H4 (cell line): ENCODE measurements at regions not wholly inside any gene's neighbourhood (a gene's known extent, or its start where the extent isn't known, plus 50 kb on each side); places are given as distances from the start of the nearest gene placed in this dataset.
"Not testable (repeated sequence)": the region's sequence is repeated elsewhere in the genome, so short reads cannot be mapped to it uniquely, and the experiment has no call there.

Source experiments
- DNase-seq: peaks from one replicate; pipeline ENCODE4 v3.0.0-alpha.2; 2015; ENCODE audit warnings: low spot score

DNA sequence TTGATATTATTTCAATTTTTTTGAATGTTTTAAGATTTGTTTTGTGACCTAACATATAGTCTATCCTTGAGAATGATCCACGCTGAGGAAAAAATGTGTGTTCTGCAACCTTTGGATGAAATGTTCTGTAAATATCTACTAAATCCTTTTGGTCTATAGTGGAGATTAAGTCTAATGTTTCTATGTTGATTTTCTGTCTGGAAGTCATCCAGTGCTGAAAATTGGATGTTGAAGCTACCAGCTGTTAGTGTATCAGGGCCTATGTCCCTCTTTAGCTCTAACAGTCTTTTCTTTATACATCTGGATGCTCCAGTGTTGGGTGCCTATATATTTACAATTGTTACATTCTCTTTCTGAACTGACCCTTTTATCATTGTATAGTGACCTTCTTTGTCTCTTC, 422.3 kb downstream of the TMEM232 start:
- no peak for DNase-seq

DNA sequence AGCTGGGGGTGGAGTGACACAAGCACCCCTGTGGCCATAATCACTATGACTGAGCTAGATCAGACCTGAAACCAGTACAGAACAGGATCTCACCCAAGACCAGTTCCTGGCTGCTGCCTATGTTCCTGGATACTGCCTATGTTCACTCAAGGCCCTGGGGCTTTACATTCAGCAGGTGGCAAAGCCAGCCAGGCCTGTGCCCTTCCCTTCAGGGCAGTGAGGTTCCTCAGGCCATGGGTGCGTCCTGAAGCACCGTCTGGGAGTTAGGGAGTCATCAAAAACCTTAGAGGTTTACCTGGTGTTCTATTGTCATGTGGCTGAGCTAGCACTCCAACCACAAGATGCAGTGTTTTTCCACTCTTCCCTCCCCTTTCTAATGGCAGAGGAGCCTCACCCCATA, 419.8 kb downstream of the TMEM232 start:
- DNase-seq = no peak

DNA sequence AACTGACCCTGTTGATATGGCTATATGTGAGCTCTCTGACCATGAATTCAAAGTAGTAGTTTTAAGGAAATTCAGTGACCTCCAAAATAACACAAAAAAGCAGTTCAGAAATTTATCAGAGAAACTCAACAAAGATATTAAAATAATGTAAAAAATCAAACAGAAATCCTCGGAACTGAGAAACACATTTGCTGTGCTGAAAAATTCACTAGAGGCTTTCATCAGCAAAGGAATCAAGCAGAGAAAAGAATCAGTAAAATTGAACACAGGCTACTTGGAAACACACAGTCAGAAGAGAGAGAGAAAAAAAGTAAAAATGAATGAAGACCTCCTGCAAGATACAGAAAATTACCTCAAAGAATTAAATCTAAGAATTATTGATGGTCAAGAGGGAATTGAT, 417.2 kb downstream of the TMEM232 start:
- no peak for DNase-seq

DNA sequence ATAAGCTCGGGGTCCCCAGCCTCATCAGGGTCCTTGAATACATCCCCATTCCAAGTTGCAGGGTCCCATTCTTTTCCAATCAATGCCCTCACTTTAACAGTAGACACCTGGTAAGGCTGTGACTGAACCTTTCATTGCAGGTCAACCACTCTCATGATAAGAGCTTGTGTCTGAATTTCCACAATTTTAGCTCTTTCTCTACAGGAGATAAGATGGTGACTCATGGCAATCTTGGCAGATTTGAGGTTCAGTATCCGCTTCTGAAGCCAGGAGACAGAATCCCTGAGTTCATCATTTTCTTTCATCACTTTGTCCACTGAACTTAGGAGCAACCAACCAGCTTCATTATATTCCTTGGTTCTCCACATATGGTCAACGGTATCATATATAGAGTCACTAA, 409.9 kb downstream of the TMEM232 start:
- not testable (repeated sequence) for DNase-seq

DNA sequence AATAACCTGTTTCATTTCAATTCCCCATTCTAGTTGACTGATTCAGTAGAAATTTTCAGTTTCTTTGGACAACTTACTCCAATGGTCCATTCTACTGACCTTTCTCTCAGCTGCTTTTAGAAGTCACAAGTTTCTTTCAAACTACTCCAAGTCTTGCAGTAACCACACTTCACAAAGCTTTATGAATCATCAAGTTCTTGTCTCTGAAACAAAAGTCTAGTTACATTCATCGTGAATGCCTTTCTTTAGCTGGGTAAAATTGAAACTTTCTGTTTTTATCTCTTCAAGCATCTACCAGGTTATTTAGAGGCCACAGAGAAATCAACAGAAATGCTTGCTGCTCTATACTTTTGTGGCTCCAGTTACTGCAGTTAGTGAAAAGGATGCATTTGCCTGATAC, 405.4 kb downstream of the TMEM232 start:
- no peak for DNase-seq

DNA sequence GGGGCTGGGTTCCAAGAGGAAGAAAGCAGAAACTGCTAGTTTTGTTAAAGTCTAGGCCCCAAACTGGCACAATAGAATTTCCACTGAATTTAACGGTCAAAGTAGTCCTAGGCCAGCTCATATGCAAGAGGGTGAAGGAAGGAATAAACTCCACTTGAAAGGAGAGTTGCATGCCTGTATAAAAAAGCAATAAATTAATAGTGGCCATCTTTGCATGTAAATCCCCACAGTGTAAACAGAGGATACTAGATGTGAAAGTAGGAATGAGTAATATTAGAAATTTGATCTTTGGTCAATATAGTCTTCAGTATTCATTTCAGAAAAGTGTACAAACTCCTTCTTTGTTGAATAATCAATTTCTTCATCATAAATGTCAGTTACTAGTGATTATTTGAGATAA, 403.1 kb downstream of the TMEM232 start:
- DNase-seq = no peak

DNA sequence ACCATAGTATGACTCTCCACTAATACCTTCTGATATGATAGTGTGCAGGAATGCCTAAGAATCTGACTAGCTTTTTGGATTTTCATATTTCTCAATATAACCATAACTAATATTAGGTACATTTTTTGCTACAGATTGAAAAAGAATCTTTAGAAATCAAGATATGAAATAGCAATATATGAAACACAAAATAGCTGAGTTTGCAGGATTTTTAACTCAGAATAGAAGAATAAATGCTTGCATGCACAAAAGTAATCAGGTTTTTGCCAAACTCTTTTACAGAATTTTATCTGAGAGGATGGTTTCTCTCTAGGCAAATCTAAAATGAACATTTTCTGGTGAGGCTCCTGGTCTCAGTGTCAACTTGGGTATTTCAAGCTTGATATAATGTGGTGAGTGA, 402.6 kb downstream of the TMEM232 start:
- no peak for DNase-seq

DNA sequence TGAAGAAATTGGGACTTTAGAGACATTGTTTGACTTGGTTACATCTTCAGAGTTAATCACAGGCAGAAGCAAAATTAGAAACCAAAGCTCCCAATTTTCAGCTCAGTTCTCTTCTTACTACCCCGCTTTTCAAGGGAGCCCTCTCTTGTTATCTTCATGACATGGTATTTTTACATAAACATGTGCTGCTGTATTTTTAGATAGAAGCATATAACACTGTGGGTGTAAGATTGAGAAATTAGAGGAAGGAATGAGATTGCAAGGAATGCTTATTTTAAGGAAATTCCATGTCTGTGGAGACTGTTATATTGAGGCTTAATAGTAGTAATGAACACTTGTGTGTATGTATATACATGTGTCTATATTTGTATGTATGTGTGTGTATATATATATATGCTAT, 401.6 kb downstream of the TMEM232 start:
- DNase-seq = no peak

DNA sequence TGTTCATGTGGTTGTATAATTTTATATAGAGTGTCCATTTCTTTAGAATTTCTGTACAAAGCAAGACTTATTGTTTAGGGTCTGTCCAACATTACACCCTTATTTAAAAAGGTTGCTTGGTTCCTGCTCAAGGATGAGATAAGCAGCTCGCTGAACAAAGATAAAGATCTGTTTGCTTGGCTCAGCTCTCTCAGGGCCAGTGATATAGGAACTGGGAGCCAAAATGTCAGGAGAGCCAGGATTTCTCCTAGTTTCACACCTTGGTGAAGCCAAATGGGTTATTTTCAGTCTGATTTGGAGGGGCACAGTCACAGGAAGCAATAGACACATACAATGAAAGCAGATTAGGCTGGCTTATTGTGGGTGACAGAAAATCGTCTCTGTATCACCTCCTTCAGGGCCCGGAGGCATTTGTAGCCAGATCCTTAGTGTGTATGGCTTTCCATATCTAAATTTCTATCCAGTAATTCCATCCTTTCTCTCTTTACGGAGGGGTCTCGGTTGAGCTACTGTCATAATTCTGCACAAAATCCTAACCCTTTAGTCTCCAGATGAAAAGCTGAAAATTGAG, 396.4 kb downstream of the TMEM232 start:
- no peak for DNase-seq

DNA sequence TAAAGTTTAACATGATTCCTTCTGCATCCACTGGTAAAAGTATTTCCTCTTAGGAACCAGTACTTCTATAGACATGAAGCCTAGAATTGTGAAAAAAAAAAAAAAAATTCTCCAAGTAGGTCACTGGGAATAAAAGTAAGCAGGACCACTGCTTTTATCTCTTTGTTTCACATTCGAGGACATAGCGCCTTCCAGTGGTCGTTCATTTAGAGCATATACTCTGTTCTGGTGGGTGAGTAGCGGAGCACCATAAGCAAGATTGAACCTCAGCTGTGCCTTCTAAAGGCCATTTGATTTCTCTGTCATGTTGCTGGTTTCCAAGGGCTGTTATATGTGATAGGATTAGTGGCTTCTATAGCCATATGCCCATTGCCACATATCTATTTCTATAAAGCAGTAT, 393.1 kb downstream of the TMEM232 start:
- DNase-seq = no peak

DNA sequence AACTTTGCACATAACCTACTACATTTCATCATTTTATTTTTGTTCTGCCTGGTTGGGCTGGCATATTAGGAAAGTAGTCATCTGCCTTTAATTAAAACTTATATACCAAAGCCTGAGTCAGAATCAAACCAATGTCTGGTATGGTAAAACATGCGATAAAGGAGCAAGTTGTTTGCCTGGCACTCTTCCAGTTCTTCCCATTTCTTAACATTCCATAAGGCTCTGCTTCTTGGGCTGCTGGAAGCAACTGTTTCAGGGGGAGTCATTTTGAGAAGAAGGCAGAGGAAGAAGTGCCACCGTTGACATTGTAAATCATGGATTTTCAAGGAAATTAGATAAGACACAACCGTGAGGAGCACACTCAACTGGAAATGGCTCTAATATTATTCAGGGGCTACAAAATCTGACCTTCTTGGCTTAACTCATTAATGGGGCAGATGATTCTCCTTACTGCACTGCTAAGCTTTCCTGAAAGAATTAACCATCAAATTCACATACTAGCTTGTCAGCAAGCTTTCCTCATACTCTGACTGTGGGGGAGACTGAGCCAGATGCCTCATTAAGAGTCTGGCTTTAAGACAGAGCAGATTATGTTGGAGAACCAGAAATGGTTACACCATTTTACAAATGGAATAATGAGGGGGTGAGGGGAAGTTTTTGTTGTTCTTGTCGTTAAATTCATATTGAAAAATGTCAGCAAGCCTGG, 391.0 kb downstream of the TMEM232 start:
- peak; percentile 51 for DNase-seq

DNA sequence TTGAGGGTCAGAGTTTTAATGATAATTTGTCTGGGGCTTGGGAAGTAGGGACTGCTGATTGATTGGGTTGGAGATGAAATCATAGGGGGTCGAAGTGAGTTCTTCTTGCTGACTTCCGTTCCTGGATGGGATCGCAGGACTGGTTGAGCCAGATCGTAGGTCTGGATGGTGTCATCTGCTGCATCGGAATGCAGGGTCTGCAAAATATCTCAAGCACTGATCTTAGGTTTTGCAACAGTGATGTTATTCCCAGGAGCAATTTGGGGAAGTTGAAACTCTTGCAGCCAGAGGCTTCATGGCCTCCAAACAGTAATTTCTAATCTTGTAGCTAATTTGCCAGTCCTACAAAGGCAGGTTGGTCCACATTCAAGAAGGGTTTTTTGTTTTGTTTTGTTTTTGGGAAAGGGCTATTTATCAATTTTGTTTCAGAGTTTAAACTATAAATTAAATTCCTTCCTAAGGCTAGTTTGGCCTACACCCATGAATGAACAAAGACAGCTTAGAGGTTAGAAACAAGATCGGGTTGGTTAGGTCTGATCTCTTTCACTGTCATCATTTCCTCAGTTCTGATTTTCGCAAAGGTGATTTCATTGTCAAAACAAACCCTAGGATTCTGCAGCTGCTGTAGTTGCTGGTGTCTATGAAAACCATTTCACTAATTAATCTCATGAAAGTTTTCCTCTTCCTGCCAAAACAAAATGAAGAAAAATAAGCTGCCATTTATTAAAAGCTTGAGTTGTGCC, 388.0 kb downstream of the TMEM232 start:
- DNase-seq = no peak

DNA sequence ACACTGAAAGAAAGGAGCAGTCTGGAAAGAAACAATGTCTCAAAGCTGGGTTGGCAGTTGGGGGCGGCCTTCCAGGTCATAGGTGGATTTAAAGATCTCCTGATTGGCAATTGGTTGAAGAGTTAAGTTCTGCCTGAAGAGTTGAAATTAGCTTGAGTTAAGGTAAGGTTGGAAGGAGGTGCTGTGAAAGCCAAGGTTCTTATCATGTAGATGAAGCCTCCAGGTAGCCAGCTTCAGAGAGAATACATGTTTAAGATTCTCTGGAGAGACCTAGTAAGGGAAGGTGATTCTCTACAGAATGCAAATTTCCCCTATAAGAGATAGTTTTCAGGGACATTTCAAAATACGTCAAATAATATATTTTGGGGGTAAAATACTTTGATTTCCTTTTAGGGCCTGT, 387.1 kb downstream of the TMEM232 start:
- no peak for DNase-seq

DNA sequence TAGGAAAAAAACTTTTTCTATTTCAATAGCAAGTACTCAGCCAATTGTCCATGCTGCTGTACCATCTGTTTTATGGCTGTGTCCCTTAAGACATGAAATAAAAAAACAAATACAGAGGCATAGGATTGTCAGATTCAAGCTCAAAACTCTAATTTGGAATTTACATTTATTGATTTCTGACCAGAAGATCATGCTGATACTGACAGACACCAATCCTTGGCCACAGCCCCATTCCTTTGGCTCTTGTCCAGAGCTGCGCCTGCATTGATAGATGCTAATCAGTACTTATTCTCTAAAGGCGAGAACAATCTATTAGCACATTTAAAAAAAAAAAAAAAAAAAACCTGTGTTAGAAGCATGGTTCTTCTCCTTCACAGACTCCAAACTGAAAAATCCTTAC, 384.6 kb downstream of the TMEM232 start:
- no peak for DNase-seq

DNA sequence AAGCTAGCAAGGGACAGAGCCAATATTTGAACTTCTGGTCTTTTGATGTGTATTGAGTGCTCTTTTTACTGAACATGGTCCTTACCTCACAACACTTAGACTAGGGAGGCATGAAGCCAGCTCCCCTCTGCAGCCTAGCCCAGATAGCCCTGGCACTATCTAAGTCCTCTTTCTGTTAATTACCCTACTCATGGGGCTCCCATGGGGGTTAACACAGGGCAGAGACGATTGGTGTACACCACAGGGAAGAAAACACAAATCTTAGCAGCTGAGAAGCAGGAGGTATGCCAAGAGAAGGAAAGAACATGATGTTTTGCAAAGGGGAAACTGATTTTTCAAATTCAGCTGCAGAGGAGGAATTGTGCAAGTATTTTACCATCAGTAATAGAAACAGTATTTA, 383.8 kb downstream of the TMEM232 start:
- no peak for DNase-seq

DNA sequence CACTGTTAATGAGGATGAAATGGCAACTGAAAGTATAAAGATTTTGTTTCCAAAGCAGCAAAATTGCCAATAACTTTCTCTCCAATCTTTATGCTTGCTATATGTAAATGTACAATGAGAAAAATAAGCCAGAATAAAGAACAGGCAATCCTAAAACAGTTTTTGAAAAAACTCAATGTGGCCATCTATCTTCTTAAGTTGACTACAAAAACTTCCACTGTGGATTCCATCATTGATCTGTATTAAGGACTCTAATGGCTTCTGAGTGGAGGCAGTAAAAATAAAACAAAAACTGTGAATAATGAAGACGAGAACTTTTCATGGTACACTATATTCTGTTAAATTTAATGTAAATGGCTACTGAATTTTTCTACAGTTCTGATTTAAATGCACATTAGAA, 382.9 kb downstream of the TMEM232 start:
- no peak for DNase-seq

DNA sequence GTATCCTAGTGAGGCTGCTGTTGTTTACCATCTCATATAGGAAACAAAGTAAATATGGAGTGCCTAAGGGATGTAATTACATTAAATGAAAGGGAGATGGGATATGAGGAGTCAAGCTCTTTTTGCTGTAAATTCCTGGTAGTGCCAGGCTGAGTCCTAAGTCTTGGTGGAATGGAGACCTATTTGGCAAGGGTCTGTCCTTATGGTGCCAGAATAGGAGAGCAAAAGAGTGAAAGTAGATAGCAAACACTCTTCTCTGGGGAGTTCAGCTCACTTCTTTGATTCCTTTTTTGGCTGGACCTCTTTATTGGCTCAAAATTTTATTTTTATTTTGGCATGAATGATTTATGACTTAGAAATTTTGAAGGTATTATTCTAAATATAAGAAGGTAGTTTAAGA, 380.8 kb downstream of the TMEM232 start:
- no peak for DNase-seq

DNA sequence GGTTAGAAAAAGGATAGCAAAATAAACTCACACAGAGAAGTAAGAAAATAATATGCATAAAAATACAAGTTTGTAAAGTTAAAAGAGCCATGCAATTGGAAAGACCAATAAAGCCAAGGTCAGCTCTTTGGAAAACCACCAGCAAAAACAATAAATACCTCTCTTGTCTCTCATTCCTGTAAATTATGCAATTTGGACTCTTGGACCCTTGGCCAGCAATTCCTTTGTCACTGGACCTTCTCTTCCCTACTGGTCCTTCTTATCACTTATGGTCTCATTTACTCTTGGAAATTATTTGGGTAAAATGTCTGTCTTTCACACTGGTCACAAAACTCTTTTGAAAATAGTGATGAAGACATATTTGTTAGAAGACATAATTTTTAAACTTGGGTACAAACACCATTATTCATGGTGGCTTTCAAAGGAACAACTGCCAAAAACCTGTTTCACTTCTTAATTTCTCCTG, 379.5 kb downstream of the TMEM232 start:
- no peak for DNase-seq

DNA sequence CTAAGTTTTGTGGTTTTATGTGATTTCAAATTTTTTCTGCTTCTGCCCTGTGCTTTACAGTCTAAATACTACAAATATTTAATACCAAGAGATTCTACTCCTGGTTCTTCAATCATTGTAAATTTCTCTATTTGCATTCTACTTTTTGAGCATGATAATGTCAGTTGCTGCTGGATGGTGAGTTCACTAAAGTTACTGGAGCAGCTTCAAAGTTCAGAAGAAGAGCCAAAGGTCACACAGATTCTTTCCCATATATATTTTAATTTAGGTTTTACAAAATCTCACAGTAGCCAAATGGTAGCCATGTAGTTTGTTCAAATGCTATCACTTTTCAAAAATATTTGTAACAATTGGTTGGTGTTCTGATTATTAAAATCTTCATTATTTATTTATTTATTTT, 378.7 kb downstream of the TMEM232 start:
- no peak for DNase-seq

DNA sequence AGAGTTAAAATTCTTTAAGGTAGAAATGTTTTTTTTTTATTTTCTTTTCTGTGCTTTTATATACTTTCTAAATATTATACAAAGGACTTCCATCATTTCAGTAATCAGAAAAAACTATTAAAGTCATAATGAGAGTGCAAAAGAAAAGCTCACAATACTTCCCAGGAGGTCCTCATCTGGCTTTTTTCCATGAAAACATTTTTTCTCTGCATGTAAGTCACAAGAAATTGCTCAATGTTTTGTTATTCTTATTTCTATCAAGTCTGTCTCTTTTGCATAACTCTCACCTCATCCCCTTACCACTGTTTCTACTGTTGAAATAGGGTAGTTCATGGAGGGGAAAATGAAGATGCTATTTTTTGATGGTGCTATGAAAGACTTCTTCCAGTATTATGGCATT, 375.0 kb downstream of the TMEM232 start:
- DNase-seq = no peak

DNA sequence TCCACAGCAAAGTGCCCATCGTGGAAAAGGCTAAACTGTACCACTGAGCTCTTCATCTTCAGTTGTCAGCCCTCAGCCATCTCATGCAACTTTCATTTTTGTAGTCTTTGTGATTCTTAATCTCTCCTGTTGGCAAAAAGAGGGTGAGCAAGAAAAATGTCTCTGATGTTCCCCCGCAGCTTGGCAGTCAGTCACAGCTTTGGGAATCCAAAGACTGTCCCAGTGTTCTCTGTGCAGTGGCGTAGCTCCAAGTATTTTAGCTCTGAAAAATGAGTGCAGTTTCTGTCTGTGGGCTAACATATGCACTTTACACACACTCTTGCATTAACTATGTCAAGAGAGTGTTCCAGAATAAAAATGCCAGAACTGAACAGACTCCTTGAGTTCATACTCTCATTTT, 372.2 kb downstream of the TMEM232 start:
- no peak for DNase-seq

DNA sequence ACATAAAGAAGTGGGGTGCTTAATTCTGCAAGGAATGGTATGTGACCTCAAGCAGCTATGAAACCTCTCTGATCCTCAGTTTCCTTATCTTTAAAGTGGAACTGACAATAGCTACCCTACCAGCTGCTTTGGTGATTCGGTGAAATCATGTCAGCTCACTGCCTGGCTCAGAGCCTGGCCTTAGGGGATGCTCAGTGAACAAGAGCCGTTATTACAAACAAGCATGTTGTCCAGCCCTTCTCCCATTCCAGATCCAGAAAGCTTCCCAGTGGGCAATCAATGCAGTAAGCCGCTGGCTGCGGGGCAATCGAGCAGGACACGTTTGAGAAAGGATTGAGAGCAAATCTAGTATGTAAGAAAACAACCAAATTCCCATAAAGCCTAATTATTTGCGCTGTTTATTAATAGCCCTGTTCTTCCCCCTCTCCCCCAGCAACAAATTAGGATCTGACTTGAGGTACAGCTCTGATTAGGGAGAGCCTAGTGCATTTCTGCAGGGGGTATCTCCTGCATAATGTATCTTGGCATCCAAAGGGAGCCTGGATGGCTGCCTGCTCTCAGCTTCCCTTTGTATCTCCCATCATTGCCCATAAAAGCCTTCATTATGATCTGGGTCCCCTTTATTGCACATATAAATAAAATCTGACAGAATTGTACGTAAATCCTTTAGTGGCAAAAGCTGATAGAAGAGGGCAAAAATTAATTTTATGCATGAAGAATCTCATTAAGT, 371.4 kb downstream of the TMEM232 start:
- no peak for DNase-seq

DNA sequence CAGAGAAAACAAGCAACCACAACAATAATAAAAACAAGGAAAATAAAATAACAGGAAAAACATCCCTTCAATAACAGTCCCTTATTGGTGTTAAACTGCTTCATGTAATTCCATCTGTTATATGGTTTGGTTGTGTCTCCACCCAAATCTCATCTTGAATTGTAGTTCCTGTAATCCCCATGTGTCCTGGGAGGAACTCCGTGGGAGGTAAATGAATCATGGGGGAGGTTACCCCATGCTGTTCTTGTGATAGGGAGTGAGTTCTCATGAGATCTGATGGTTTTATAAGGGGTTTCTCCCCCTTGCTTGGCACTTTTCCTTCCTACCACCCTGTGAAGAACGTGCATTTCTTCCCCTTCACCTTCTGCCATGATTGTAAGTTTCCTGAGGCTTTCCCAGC, 369.8 kb downstream of the TMEM232 start:
- DNase-seq = no peak
